ENCODE measurements at regions not wholly inside any gene's neighbourhood (a gene's known extent, or its start where the extent isn't known, plus 50 kb on each side); places are given as distances from the start of the nearest gene placed in this dataset.

DNA sequence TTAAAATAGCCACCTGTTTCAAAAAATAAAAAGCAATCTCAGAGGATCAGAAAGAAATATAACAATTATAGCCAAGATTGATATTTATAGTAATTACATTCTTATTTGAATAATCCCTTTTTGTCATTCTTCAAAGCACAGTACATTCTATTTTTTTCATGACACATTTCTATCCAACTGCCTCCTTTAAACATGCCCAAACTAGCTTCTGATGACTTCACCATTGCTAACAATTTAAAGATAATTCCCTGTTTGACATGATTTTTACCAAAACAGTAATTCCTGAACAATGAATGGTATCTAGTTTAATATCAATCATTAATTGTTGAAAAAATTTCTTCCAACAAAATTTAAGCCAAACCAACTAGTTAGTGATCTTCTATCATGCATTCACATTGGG is 172.4 kb downstream of the SNCA start:
- TF ChIP-seq POLR2A (IDR thresholded peaks at IDR 0.05; ENCODE audit: low read length) = no peak
- no peak for TF ChIP-seq GATA1 (IDR thresholded peaks at IDR 0.05; ENCODE audit: low read depth, low read length)

Measured in erythroblast (primary cell).